NCI-H2227 treated with DMSO at 0.1 percent for 48 hours (cell line): ENCODE measurements at regions not wholly inside any gene's neighbourhood (a gene's known extent, or its start where the extent isn't known, plus 50 kb on each side); places are given as distances from the start of the nearest gene placed in this dataset.

ENCODE experiments used
- DNase-seq: peaks from one replicate; lab custom pipeline; 2025; lab: John Stamatoyannopoulos, UW

- no peak for DNase-seq
Measured at GRCh38 chr4:1463088-1463926, 57.1 kb upstream of the NKX1-1 start.

- no peak for DNase-seq
Measured at GRCh38 chr4:1462768-1463075, 56.5 kb upstream of the NKX1-1 start.

- no peak for DNase-seq
Measured at GRCh38 chr4:1462009-1462767, 55.9 kb upstream of the NKX1-1 start.

- DNase-seq = no peak
Measured at GRCh38 chr4:1460967-1461868, 55.0 kb upstream of the NKX1-1 start.

- DNase-seq = no peak
Measured at GRCh38 chr4:1459722-1460511, 53.7 kb upstream of the NKX1-1 start.

GRCh38 chr4:1459081-1459721 is 53.0 kb upstream of the NKX1-1 start:
- DNase-seq = no peak

GRCh38 chr4:1458581-1458980 is 52.3 kb upstream of the NKX1-1 start:
- DNase-seq = no peak
